Activated CD4-positive, alpha-beta T cell treated with anti-CD3 and anti-CD28 coated beads, Interleukin-2, amount 50 U/mL, for 1 hour (primary cell): ENCODE measurements at regions not wholly inside any gene's neighbourhood (a gene's known extent, or its start where the extent isn't known, plus 50 kb on each side); places are given as distances from the start of the nearest gene placed in this dataset.

Source experiments
- DNase-seq: peaks from one replicate; pipeline ENCODE4 v3.0.0-alpha.2; 2020

GRCh38 chr9:135240871-135241311 lies 153.4 kb downstream of the OLFM1 start:
- no peak for DNase-seq

DNA sequence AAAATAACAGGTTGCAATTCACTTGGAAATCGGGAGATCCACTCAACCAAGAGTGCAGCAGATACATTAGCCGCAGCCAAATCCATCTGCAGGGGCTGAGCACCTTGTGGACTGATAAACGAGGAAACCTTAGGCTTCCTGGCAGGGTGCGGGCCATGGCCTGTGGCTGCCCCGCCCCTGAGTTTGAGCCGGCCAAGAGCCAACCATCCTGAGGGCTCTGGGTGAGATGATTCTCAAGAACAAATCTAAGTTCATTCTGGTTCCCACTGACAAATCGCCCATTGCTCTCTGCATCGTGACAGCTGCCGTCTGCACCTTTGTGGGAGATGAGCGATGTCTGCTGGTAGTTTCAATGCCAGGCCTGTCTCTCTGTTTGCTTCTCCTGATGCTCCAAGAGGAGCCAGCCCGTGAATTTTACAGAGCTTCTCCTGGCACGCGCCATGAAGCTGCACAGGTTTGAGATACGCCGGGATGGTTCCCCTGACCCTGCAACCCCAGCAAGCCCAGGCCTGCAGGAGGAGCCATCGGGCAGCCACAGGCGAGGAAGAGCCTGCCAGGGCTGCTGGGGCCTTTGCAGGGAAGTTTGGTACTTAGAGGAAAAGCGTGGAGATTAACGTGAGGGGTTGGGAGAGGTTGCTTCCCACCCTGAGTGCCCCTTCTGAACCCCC lies 154.0 kb downstream of the OLFM1 start:
- no peak for DNase-seq

DNA sequence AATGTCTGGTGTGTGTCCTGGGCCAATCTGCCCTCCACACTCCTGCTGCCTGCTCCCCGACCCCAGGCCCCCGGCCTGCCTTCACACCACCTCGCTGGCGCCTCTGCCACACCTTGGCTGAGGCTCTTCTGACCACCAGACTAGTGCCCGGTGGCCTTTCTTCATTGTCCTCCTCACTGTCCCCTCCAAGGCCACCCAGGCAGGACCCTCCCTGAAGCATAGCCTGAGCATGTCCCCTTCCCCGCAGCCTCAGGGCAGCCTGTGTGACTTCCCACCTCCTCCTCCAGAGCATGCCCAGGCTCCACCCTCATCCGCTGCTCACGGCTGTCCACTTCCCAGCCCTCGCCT lies 154.6 kb downstream of the OLFM1 start:
- no peak for DNase-seq

- DNase-seq = no peak
These were observed 154.9 kb downstream of the OLFM1 start for GRCh38 chr9:135242406-135242805.

GRCh38 chr9:135243201-135244190 lies 156.0 kb downstream of the OLFM1 start:
- DNase-seq = no peak

DNA sequence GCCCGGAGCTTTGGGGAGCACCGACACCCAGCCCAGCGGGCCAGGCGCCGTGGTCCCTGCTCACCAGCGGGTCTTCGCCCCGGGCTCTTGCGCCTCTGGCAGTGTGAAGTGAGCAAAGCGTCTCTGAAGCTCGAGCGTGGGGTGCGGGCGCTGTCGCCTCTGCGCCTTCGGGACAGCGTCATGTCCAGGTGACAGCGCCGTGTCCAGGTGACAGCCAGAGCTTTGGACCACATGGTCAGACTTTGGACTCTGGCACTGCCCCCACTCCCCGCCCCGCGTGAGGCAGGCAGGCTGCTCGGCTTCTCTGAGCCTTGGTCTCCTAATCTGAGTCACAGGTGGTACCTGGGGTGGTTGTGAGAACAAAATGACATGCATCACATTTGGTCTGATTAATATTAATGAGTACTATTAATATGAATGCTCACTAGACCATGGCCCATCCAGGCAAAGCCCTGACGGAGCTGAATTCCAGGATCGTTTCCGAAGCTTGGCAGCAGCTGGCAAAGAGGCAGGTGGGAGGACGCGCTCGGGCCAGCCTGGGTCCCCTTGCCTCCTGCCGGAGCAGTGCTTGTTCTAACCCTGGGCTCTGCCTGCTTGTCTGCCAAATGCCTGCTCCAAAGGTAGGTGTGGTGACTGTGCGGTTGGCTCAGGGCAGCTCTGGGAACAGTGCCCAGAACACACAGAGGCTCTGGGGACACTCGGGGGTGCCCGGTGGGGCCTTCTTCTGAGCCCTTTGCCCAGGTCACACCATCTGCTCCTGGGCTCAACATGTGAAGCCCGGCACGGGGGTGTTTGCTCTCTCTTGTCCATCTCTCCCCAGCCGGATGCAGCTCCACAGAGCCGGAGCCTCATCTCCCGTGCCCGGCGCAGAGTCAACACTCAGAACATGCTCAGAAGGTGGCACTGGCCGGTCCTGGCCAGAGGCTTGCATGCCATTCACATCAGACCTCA lies 157.1 kb downstream of the OLFM1 start:
- DNase-seq = no peak

DNA sequence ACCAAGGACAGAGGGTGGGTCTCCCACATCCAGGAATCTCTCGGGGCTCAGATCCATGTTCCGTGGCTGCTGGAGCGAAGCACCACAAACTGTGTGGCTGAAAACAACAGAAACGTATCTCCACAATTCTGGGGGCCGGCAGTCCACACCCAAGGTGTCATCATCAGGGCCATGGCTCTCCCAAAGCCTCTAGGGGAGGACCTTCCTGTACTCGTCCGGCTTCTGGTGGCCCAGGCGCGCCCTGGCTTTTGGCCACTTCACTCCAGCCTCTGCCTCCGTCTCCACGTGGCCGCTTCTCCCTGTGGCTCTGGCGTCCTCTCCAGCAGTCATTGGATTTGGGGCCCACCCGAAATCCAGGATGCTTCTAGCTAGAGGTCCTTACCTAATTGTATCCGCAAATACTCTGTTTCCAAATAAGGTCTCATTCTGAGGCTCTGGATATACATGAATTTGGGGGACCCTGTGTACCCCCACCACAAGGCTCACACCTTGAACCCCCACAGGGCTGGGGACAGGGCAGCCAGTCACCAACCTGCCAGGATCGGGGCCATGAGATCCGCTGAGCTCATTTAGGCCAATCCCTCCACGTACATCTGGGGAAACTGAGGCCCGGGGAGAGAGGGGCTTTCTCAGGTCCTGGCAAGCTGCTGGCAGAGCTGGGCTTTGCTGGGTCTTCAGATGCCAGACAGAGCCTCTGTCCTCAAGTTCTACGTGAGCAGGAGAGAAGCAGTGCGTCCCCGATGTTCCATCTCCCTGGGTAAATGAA lies 158.2 kb downstream of the OLFM1 start:
- no peak for DNase-seq

GRCh38 chr9:135246248-135247205 lies 159.1 kb downstream of the OLFM1 start:
- no peak for DNase-seq

GRCh38 chr9:135247227-135247930 lies 159.9 kb downstream of the OLFM1 start:
- DNase-seq = no peak

DNA sequence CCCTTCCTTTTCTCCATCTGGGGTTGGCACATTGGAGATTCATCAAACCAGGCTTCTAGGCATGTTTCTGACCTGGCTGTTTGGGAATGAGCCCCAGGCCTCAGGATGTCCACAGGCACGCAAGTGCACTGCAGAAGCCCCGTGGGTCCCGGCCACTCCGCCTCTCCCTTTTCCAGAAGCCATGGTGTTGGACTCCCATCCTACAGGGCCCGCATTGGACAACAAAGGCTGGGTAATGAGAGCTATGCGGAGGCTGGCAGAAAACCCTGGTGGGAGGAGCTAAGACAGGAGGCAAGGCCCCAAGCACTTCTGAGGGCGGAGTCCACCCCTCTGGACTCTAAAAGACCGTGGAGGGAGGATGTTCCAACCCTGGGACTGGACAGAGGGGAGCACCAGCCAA lies 160.6 kb downstream of the OLFM1 start:
- no peak for DNase-seq

DNA sequence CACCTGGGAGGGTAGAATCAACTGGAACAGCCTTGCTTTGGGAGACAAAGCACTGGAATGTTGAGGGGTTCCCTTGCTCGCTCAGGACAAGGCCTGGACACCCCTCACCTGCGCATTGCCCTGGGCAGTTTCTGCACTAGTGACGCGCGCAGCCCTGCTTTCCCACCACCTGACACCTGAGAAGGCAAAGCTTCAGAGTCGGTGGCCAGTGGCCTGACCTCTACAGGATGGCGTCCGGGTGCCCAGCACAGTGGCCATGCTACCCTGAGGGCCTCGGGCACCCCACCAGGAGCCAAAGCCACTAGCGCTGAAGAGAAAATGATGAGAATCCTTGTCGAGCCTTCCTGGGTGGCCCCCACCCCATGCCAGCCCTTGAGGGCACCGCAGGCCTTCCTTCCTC lies 161.3 kb downstream of the OLFM1 start:
- DNase-seq = no peak

- no peak for DNase-seq
These were observed 161.7 kb downstream of the OLFM1 start for GRCh38 chr9:135249191-135249590.

DNA sequence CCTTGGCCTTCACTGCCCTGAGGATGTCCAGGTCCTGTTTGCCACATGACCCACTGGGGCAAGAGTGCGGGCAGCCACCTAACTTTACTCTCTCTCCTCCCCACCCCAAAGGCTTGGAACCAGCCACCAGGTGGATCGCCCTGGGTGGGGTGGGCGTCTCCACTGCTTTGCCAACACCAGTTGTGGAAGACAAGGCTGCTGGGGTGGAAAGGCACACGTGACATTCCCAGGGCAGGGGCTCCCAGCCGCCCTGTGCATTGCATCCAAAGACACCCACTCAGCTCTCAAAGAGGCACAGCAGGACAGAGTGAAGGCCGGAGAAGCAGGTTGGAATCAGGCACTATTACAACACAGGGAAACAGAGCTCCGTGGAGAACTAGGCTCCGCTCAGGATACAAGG lies 162.2 kb downstream of the OLFM1 start:
- DNase-seq = no peak

DNA sequence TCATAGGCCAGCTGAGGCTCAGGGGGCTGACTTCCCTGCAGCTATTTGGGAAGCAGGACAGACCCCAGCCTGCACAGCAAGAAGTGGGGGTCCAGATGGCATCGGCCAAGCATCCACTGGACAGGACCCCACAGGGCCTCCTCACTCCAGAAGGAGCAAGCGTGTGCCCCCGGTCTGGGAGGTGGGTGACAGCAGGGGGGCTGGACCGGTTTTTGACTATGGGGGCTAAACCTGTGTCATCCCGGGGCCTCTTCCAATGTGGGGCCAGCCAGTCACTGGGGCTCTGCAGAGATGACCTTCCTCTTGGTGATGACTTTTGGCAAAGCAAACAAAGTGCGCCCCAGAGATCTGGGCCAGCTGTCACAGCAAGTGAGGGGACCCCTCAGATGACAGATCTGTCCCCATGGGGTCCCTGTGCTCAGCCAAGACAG lies 163.9 kb downstream of the OLFM1 start:
- no peak for DNase-seq

DNA sequence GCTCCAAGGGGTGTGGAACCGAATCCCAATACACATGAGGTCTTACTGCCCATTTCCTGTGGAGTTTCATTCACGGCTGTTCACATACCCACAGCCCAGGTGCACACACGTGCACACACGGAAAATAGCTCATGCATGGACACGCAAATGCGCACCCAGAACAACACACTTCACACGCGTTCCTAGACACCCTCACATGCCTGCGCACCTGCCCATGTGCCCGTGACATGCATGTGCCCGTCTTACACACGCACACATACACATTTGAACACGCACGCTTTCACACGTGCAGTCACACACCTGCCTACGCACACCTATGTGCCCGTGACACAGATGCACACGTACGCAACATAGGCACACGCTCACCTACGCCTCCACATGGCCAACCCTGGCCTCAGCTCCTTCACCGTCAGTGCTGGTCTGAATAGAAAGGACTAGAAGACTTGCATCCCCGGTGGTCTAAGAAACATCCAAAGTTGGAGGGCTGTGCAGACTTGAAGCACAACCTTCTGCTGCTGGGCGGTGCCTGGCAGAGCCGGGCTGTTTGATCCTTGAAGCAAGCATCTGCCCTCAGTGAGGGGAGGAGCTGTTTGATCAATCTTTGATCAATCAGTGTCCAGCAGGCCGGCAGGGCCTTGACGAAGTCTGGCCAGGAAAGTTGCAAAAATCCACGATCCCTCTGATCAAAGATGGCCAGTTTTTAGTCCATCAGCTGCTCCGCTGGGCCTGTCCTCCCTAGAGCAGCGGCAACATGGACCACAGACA lies 164.7 kb downstream of the OLFM1 start:
- no peak for DNase-seq

- no peak for DNase-seq
These were observed 165.5 kb downstream of the OLFM1 start for GRCh38 chr9:135252980-135253304.

GRCh38 chr9:135253305-135254004 lies 166.0 kb downstream of the OLFM1 start:
- DNase-seq = no peak

DNA sequence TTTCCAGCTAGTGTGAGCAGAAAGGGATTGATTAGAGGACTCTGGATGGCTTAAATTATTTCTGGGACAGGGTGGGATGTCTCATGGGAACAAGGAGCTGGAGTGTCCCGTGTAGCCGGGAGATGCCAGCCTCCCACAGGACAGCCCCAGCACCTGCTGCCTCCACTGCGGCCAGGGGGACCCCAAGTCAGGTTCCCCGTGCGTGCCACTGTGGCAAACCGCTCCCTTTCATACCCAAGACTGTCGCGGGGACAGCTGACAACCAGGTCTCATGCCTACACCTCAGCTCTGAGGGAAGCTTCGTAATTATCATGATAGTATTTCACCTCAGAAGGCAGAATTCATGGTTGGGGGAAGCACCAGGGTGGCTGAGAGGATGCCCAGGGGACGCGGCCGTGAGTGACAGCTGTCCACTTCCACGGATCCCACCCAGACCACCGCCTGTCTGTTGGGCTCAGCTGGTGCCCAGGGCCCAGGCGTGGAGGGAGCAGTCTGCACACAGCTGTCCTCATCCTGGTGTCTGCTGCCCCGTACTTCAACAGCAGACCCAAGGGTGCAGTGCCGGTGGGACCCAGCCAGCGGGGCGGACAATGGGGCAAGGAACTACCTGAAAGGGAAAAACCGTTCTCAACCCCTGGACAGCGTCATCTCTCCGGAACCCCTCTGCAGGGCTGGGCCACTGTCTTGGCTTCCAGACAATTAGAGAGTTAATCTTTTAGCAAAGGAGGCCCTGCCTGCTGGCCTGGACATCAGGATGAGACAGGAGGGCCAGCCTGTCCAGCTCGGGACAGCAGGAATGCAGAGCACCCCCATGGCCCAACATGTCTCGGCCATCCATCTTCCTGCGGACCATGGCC lies 166.9 kb downstream of the OLFM1 start:
- no peak for DNase-seq
